GM21825 (cell line): ENCODE measurements at regions not wholly inside any gene's neighbourhood (a gene's known extent, or its start where the extent isn't known, plus 50 kb on each side); places are given as distances from the start of the nearest gene placed in this dataset.

ENCODE experiments used
- ATAC-seq: cut with Tn5 transposase; IDR thresholded peaks from one replicate; pipeline ENCODE4 v1.9.1; 2021; ENCODE audit warnings: mild to moderate bottlenecking, moderate library complexity; ENCODE audit not compliant: unreplicated experiment

DNA sequence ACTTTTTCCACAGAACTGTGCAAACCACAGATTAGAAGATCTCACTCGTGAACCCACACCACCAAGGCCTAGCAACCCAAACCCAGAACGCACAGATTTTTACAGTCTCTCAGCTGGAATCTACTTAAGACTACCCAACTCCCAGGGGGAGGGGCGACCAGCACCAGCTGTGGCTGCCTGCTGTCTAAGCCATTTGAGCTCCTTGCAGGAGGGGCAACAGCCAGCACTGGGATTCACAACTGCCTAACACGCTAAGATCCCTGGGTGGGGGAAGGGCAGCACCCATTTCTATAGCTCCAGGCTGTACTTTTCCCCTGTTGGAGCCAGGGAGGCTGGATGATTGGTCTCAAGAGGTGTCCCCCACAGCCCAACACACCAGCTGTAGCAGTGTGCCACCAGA lies 368.8 kb downstream of the SUCLA2 start:
- no peak for ATAC-seq

DNA sequence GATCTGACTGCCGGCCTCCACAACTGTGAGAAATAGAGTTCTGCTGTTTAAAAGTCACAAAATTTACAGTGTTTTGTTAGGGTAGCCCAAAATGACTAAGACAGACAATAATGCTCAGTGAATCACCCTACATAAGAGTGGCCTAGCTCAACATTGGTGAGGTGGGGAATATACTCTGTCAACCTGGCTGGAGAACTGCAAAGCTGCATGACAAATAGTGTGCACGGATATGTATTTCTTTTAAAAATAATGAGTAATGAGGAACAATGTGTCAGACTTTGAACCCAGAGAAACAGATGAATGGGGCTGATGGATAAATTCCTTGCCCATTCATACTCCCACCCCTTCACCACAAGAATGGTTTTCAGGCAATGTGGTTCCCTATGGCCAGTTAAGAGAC lies 372.4 kb downstream of the SUCLA2 start:
- no peak for ATAC-seq

DNA sequence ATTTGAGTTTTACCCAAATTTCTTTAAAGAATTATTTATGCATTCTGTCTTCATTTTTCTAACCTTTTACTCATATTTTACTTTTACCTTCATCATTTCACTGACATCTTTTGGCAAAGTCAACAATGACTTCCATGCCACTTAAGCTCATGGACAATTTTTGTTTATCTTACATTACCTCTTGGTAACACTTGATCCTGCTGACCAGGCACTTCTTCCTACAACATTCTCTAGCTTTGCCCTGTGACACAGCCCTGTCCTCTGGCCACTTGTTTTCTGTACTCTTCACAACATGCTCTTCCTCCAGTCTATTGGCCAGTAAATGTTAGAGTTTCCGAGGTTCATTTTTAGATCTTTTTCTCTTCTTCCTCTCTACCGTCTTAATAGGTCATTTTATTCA lies 377.2 kb downstream of the SUCLA2 start:
- no peak for ATAC-seq

DNA sequence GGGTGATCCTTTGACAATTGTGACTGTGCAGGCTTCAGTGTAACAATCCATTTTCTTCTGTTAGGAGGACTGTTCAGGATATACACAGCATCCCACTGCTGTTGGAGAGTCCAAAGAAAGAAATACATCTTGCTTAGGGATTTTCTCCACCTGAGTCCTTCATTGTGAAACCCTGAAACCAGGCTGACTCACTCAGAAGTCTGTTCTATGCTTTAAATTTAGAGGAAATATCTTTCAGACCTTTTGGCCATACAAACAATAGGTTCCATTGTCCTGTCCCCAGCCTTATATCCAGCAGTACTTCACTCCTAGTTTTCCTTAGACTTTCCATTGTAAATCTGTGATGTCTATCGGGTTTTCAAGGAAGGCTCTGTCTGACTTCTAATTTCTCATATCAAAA lies 379.1 kb downstream of the SUCLA2 start:
- no peak for ATAC-seq

DNA sequence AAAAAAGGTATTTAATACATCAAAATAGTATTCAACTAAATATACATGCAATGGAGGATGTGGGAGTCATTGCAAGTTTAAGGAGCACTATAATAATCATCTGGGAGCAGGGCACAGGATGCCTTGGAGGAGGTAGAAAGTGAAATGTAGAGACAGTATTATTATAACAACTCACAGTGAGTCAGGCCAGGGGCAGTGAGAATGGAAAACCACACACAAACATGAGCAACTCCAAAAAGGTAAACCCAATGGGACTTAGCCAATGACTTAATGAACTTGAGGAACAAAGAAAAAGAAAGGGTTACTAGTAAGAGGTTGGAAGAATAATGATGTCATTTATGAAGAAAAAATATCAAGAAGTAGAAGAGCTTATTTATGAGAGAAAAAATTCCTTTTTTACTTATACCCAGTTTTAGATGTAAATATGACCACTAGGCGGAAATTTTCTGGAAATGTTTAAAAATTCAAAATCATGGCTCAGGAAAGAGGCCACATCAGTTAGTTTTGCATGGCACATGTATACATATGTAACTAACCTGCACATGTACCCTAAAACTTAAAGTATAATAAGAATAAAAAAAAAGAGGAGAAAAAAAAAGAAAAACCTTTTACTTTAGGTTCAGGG lies 389.3 kb downstream of the SUCLA2 start:
- no peak for ATAC-seq

DNA sequence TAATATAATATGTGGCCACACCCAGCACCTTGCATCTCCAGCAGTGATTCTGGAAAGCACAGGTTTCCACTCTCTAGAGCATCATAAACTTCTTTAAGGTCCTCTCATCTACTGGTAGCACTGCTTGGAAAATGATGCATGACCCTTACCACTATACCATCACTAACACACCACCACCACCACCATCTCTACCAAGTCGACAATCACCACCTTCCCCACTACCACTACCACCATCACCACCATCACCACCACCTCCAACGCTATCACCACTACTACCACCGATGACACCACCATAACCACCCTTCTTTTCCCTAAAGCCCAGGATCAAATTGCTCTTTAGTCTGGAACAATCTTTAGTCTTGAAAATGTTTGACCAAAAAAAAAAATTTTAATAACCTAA lies 390.4 kb downstream of the SUCLA2 start:
- ATAC-seq = no peak

DNA sequence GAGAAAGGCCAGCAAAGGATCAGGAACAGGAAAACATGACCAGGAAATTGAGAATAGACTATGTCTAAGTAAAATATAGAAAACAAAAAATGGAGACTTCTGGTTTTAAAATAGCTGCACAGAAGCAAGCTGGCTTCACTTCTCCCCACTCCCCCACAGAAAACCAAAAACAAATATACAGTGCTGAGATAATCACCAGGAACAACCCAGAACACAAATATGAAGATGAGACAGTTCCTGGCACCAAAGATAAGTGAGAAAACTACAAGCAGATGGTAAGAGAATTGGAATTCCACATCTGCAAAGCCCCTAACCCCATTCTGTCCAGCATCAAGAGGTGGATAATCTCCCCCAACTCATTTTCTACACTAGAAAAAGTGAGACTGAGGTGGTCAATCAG lies 397.7 kb downstream of the SUCLA2 start:
- no peak for ATAC-seq

DNA sequence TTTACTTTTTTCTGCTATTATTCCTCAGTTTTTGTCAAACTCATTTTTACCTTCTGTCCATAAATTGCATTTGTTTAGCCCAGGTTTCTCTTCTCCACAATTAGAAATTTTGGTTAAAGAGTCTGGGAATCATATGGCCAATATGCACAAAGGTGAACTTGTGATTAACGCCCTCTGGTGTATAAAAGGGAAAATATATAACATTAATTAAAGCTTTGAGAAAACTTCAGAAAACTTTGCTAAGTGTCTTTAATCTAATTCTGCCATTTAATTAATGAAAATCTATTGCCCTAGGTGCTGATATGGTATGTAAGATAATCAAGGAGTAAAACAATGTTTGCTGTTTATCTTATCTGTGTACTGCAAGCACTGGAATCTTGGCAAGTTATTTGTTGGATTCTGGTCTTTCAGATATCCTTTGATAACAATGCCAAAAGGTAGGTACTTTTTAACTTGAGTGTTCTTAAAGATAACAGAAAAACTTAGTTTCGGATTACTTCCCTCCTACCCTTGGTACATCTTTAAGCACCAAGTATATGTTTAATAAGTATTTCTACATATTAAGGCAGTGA lies 402.6 kb downstream of the SUCLA2 start:
- no peak for ATAC-seq

DNA sequence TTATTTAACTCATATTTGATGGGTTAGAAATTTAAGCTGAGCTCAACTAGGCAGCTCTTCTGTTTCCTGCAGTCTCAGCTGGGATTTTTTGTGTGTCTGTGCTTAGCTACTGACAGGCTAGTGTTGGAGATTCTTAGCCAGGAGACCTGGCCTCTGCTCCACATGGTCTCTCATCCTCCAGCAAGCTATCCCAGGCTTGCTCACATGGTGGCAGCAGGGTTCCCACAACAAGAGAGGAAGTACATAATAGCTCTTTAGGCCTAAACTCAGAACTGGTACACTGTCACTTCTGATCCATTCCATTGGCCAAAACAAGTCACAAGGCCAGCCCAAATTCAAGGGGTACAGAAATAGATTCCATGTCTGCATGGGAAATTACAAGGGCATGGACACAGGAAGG lies 406.2 kb downstream of the SUCLA2 start:
- no peak for ATAC-seq

DNA sequence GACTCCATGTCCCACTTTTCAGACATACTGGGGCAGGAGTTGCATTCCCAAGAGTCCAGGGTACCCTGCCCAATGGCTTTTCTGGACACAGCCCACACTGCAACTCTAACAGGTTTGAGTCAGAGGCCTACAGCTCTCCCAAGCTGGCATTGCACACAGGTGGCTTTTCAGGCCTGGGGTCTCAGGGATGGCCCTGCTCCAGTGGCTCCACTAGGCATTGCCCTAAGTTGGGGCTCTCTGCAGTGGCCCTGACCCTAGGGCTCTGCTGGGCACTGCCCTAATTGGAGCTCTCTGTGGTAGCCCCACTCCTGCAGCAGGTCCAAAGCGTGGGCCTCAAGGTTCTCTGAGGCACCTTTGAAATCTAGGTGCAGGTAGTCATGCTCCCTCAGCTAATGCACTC lies 408.8 kb downstream of the SUCLA2 start:
- ATAC-seq = no peak

DNA sequence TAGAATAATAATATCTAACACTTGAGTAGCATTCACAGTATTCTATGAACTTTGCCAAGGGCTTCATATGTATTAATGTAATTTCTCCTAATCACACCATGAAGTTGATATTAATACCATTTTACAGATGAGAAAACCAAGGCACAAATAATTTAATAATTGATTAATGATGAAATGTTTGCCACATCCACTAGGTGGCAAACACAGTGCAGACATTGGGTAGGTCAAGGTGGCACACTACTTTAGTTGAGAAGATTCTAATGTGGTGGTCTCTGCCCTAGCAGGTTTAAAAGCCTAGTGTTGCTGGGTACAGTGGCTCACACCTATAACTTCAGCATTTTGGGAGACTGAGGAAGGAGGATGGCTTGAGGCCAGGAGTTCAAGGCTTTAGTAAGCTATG lies 412.4 kb downstream of the SUCLA2 start:
- no peak for ATAC-seq

DNA sequence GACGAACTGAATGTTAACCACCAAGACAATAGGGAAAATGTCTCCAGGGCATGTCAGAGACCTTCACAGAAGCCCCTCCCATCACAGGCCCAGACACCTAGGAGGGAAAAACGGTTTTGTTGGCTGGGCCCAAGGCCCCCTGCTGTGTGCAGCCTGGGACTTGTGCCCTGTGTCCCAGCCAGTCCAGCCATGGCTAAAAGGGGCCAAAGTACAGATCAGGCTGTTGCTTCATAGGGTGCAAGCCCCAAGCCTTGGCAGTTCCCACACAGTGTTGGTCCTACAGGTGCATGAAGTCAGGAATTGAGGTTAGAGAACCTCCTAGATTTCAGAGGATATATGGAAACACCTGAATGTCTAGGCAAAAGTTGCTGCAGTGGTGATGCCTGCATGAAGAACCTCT lies 428.7 kb downstream of the SUCLA2 start:
- ATAC-seq = no peak

DNA sequence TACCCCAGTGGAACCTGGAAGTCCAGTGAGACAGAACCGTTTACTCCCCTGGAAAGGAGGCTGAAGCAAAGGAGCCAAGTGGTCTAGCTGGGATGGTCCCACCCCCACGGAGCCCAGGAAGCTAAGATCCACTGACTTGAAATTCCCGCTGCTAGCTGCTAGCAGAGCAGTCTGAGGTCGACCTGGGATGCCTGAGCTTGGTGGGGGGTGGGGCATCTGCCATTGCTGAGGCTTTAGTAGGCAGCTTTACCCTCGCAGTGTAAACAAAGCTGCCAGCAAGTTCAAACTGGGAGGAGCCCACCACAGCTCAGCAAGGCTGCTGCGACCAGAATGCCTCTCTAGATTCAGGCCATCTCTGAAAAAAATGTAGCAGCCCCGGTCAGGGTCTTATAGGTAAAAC lies 437.0 kb downstream of the SUCLA2 start:
- ATAC-seq = no peak

DNA sequence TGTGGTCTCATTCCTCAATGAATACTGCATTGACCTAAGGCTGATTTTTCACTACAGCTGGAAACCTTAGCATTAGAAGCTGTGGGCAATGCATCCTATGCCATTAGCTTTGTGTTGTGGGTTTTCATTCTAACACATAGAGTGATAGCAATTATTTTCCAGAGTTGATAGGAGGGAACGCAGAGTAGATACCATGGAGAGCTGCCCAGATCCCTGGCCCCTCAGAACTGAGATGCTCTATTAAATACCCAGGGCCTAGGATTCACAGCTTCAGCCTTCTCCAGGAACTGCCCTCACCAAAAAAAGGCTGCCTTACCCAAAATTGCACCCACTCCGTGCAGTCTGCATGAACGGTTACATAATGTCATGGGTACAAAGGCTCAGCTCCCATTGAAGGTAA lies 444.4 kb downstream of the SUCLA2 start:
- ATAC-seq = no peak

DNA sequence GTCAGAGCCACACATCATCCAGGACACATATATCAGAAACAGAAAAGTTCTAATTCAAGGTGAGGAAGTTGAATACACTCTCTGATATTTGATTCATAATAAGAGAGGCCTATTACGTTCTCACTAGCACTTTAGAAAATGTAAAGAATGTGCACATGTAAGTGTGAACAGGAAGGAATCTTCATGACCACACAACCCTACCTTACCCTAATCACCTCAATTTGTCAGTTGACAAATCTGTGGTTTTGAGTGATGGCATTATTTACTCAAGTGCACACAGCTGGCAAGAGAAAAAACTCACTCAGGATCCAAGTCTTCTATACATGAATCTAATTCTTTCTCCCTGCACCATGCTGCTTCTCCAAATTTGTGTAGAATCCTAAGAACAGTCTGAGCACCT lies 445.8 kb downstream of the SUCLA2 start:
- ATAC-seq = no peak

DNA sequence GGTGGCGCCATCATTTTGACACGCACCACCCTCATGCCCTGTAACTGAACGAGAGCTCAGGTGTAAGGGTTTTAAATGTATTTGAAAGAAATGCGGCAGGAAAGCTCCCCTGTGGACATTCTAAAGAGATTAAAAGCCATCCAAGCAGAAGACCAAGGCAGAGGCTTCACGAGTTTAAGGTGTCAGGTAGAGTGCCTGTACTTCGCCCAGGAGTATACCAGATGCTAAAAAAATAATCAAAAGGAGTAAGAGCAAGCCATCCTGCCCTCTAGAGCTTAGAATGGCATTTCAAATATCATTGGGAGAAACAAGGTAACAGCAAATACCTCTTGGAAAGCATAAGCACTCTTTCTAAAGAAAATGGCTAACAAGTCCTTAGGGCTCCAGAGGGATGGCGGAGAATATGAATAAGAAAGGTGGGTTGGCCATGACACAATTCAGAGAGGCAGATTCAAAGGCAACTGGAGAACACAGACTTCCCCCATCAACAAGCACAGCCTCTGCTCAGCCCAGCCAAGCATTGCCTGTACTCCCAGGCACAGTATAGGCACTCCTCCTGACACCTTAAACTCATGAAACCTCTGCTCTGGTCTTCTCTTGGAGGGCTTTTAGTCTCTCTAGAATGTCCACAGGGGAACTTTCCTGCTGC lies 447.6 kb downstream of the SUCLA2 start:
- ATAC-seq = no peak

DNA sequence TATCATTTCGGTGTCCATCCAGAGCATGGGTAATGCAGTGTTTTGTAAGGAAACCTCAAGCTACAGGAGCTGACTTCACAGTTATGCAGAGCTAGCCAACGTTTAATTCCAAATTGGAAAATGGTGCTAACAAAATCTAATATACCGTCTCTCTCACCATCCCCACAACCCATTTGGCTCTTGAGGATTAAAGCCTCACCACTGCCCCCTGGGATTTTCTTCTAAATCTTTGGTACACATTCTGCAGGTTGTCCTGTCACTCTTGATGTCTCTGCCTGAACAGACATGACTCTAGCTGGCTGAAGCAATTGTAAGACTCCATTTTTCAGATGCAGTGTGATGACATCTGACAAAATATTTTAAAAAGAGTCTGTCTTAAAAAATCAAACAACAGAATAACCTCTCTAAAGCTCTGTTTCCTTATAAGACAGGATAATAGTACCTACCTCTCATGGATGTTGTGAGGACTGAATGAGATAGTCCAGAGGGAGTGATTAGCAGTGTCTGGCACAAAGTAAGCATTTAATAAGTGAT lies 451.8 kb downstream of the SUCLA2 start:
- no peak for ATAC-seq

DNA sequence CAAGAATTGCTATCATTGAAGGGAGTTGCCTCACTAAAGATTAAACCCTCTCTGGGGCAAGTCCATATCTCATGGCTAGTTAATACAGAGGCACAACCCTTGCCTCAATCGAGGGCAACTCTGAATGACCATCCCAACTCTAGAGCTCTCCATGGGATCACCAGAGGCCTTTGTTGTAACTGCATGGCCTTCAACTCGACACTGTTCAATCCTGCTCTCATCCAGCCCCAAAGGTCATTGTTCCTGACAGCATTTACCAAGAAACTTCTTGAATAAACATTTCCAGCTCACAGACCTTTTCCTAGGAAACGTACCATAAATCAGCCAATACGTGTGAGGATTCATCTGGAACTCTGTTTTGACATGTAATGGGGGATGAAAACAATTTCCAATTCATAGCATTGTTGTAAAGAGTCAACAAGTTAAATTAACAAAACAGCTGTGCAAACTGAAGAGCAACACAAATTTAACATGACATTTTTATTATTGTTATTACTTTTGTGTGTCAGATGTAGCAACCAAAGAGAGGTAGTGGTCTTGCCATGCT lies 452.7 kb downstream of the SUCLA2 start:
- ATAC-seq = no peak

DNA sequence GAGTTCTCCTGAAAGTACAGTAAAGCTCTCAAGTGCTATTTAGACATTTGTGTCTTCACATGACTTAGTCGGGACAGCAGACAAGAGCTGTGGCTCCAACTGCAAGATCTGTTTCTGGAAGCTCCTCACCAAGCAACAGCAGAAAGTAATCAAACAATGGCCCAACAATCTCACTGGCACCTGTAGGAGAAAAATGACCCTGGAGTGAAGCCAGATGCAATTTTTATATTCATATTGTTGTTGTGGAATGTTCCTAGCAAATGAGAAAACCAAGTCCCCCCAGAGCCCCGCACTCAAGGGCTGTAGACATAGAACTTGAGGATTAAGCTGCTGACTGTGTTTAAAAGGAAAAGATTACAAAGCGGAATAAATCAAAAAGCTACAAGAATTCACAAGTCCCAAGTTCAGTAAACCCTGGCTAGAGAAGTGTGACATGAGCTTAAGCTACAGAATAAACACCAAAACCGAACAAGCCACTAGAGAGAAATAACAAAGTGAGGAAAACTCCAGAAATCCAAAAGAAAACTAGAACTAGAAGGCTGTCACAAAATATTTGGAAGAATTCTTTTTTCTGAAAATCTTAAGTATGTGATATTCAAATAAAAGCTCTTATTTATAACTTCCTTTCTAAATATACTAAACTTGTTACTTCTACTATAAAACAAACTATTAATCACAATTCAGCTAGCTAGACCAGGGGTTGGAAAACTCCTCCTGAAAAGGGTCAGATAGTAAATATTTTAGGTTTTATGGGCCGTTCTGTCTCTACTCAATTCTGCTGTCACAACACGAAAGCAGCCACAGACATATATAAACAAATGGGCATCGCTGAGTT lies 454.5 kb downstream of the SUCLA2 start:
- no peak for ATAC-seq

DNA sequence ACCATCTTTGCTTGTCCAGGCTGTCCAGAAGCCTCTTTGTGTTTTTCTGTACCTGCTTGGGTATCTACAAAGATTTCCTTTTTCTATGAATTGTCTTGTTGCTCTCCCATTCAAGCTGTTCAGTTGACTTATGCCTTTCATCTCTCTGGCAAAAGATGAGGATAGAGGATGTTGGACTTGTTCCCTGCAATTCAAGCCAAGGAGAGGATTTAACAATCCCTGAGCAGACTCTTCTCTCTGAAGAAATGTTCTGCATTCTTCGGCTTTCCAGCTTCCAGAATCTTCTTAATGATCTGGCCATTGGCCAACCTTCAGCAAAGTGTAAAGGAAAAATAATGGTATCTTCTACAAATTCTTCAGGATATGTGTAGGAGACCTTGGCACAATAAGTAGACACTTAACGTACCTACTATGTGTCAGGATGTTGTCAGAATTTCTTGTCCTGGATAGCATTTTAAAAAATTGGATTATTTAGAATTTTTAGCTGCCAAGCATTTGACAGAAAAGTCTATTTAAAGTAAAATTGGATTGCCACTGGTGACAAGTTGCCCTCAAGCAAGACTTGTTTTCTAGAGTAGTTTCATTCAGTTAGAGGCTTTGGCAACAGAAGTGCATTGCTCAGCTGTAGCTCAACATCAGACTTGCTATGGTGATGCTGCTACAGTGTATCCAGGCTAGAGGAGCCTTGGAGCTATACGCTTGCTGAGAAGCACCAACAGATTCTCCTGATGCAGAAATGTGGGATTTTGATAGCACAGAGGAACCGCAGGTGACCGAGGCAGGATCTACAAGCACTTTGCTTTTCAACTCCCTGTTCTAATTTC lies 455.7 kb downstream of the SUCLA2 start:
- ATAC-seq = no peak
